Loucy (cell line): ENCODE measurements at regions not wholly inside any gene's neighbourhood (a gene's known extent, or its start where the extent isn't known, plus 50 kb on each side); places are given as distances from the start of the nearest gene placed in this dataset.

Source experiments
- H2AFZ ChIP-seq: fragments of 200-600 bp; sonication (generic); 2 replicates; pipeline ENCODE4 v1.6.0; 2016; ENCODE audit warnings: antibody characterized with exemption, mild to moderate bottlenecking, low read length, moderate library complexity
- H3F3A ChIP-seq: fragments of 200-600 bp; 2 replicates; pipeline ENCODE4 v1.6.0; 2016; ENCODE audit warnings: antibody characterized with exemption, low read depth, mild to moderate bottlenecking
- H3K27me3 ChIP-seq: fragments of 200-600 bp; sonication (generic); 2 replicates; pipeline ENCODE4 v1.6.1; 2014; ENCODE audit warnings: low read length, mild to moderate bottlenecking; ENCODE audit not compliant: insufficient read depth, poor library complexity, severe bottlenecking
- H3K36me3 ChIP-seq: fragments of 200-600 bp; sonication (generic); 2 replicates; pipeline ENCODE4 v1.6.1; 2016; ENCODE audit warnings: low read length; ENCODE audit not compliant: insufficient read depth
- H3K4me1 ChIP-seq: fragments of 200-600 bp; sonication (generic); 2 replicates; pipeline ENCODE4 v1.5.1; 2014; ENCODE audit warnings: low read length, mild to moderate bottlenecking; ENCODE audit not compliant: insufficient read depth, poor library complexity, severe bottlenecking
- H3K4me2 ChIP-seq: fragments of 200-600 bp; sonication (generic); 2 replicates; pipeline ENCODE4 v1.6.0; 2014; ENCODE audit warnings: antibody characterized with exemption, low read length, low read depth, mild to moderate bottlenecking; ENCODE audit not compliant: poor library complexity, severe bottlenecking
- H3K4me3 ChIP-seq: fragments of 200-600 bp; sonication (generic); 2 replicates; pipeline ENCODE4 v1.5.1; 2014; ENCODE audit warnings: low read length, mild to moderate bottlenecking, mixed read lengths; ENCODE audit not compliant: poor library complexity, severe bottlenecking
- H3K79me2 ChIP-seq: fragments of 200-600 bp; sonication (generic); 2 replicates; pipeline ENCODE4 v1.6.1; 2014; ENCODE audit warnings: low read length; ENCODE audit not compliant: insufficient read depth
- H3K9ac ChIP-seq: fragments of 200-600 bp; sonication (generic); 2 replicates; pipeline ENCODE4 v1.6.0; 2014; ENCODE audit warnings: mild to moderate bottlenecking, low read depth, low read length, moderate library complexity; ENCODE audit not compliant: poor library complexity, severe bottlenecking
- H3K9me2 ChIP-seq: fragments of 200-600 bp; sonication (generic); replicated peaks from 2 replicates; pipeline ENCODE4 v1.6.1; 2016; ENCODE audit warnings: low read depth, low read length, mixed read lengths
- H3K9me3 ChIP-seq: fragments of 200-600 bp; sonication (generic); 2 replicates; pipeline ENCODE4 v1.6.1; 2014; ENCODE audit warnings: mild to moderate bottlenecking, antibody characterized with exemption, low read length, low read depth; ENCODE audit not compliant: insufficient read depth
- H4K20me1 ChIP-seq: fragments of 200-600 bp; sonication (generic); 2 replicates; pipeline ENCODE4 v1.6.0; 2014; ENCODE audit warnings: antibody characterized with exemption, low read length, mild to moderate bottlenecking; ENCODE audit not compliant: insufficient read depth, poor library complexity, severe bottlenecking
- CTCF ChIP-seq: fragments of 200-600 bp; sonication (generic); conservative IDR thresholded peaks from 2 replicates; pipeline ENCODE4 v1.5.1; 2014; ENCODE audit warnings: mild to moderate bottlenecking, antibody characterized with exemption, low read length
- EZH2phosphoT487 ChIP-seq: fragments of 200-600 bp; IDR thresholded peaks from 2 replicates; pipeline ENCODE4 v1.6.1; 2018; ENCODE audit warnings: antibody characterized with exemption, mild to moderate bottlenecking, moderate library complexity, borderline replicate concordance

- no peaks in the 10 kb centered on the region for H3K79me2 ChIP-seq
- H3K27me3 ChIP-seq, result no peaks in the 10 kb centered on the region
- no peak overlapping the region for H3K4me3 ChIP-seq
- H2AFZ ChIP-seq, result no peak overlapping the region
- H3K4me1 ChIP-seq, result no peaks in the 10 kb centered on the region
- H3K9me2 ChIP-seq, result no peaks in the 10 kb centered on the region
- H3K9ac ChIP-seq, result no peak overlapping the region
- H3K9me3 ChIP-seq, result no peaks in the 10 kb centered on the region
- no peaks in the 10 kb centered on the region for H3K36me3 ChIP-seq
- TF ChIP-seq CTCF (no peak), EZH2phosphoT487 (no peak)
- H3K4me2 ChIP-seq, result no peak overlapping the region
- no peaks in the 10 kb centered on the region for H3F3A ChIP-seq
- H4K20me1 ChIP-seq, result no peaks in the 10 kb centered on the region
These were observed 480.2 kb upstream of the C1orf87 start for GRCh38 chr1:60553730-60554129.

GRCh38 chr1:60547821-60548220 is 474.3 kb upstream of the C1orf87 start:
- no peaks in the 10 kb centered on the region for H3K27me3 ChIP-seq
- H3F3A ChIP-seq, result no peaks in the 10 kb centered on the region
- no peak overlapping the region for H3K4me2 ChIP-seq
- no peaks in the 10 kb centered on the region for H3K9me2 ChIP-seq
- no peaks in the 10 kb centered on the region for H3K79me2 ChIP-seq
- peaks cover 7% of the 10 kb centered on the region for H3K4me1 ChIP-seq
- TF ChIP-seq EZH2phosphoT487 (no peak), CTCF (no peak)
- H3K4me3 ChIP-seq, result no peak overlapping the region
- H2AFZ ChIP-seq, result 0 out of 2 replicates have a peak overlapping the region, but pooled peaks have one; percentile 32
- H3K9me3 ChIP-seq, result no peaks in the 10 kb centered on the region
- no peak overlapping the region for H3K9ac ChIP-seq
- no peaks in the 10 kb centered on the region for H3K36me3 ChIP-seq
- H4K20me1 ChIP-seq, result no peaks in the 10 kb centered on the region

- Histone ChIP-seq H3K4me1 (peaks cover 21% of the 10 kb centered on the region), H3K9me3 (no peaks in the 10 kb centered on the region), H2AFZ (no peak overlapping the region), H3K27me3 (no peaks in the 10 kb centered on the region), H3K9ac (no peak overlapping the region), H4K20me1 (no peaks in the 10 kb centered on the region), H3K79me2 (no peaks in the 10 kb centered on the region), H3K36me3 (no peaks in the 10 kb centered on the region), H3K4me2 (peak overlapping the region; percentile 18), H3K9me2 (no peaks in the 10 kb centered on the region), H3F3A (no peaks in the 10 kb centered on the region), H3K4me3 (no peak overlapping the region)
- TF ChIP-seq CTCF (no peak), EZH2phosphoT487 (no peak)
These were observed 468.4 kb upstream of the C1orf87 start for GRCh38 chr1:60541831-60542532.
